K562 (cell line): ENCODE measurements at regions not wholly inside any gene's neighbourhood (a gene's known extent, or its start where the extent isn't known, plus 50 kb on each side); places are given as distances from the start of the nearest gene placed in this dataset.

Experiments
- ATAC-seq: fragments of 200-7000 bp; cut with Tn5 transposase; 3 replicates; pipeline ENCODE4 v1.9.1; 2020; ENCODE audit warnings: moderate library complexity
- BruUV-seq: library from RNA; stranded (reverse); fragments of 400-500 nt; replicated peaks from 2 replicates; lab custom pipeline; 2021; lab: Mats Ljungman, UMichigan
- CTCF ChIA-PET: fragments of 300-600 bp; formaldehyde crosslinking; extraction: SDS; loops from one replicate; lab custom pipeline; 2021; ENCODE audit warnings: low intra/inter-chr PET ratio; lab: Yijun Ruan, JAX
- POLR2A ChIA-PET: fragments of 300-600, 350-650 bp; sonication (Branson Sonifier 250); formaldehyde crosslinking; extraction: SDS; loops from one replicate; lab custom pipeline; 2021; ENCODE audit warnings: antibody characterized with exemption, inconsistent platforms; lab: Yijun Ruan, JAX
- DNase-seq, 4 experiments: peaks; one replicate each; pipeline versions ENCODE4 v3.0.0 to v3.0.0-alpha.2; 2011 to 2018; ENCODE audit warnings: low spot score in 3 of 4, mixed read lengths in 3 of 4; ENCODE audit errors: extremely low read depth in 1 of 4
- FAIRE-seq: peaks from 2 replicates; lab custom pipeline; 2011; peaks lifted over from hg19 to GRCh38; lab: Jason Lieb, UNC
- H2AFZ ChIP-seq: 2 replicates; pipeline ENCODE4 v1.6.0; 2011; ENCODE audit warnings: low read depth, low read length, control low read depth, inconsistent platforms
- H3K27ac ChIP-seq: fragments of 200-600 bp; 3 replicates; pipeline ENCODE4 v1.8.0; 2011; ENCODE audit warnings: low read depth, mild to moderate bottlenecking, control low read depth, inconsistent platforms, low read length, moderate library complexity, mixed read lengths; ENCODE audit errors: extremely low read depth
- H3K27me3 ChIP-seq, 2 experiments: fragments of 300-600 bp in 1 of 2; 2 replicates in 1 of 2; 3 replicates in 1 of 2; pipeline versions ENCODE4 v1.6.0 to v1.8.0; 2011; ENCODE audit warnings: inconsistent platforms in 2 of 2, low read length in 2 of 2, mild to moderate bottlenecking in 1 of 2, mixed read lengths in 1 of 2, moderate library complexity in 1 of 2; ENCODE audit not compliant: control insufficient read depth in 2 of 2, insufficient read depth in 2 of 2
- H3K36me3 ChIP-seq: fragments of 300-600 bp; 3 replicates; pipeline ENCODE4 v1.8.0; 2011; ENCODE audit warnings: mild to moderate bottlenecking, low read length, inconsistent platforms; ENCODE audit not compliant: control insufficient read depth, insufficient read depth
- H3K4me1 ChIP-seq, 2 experiments: fragments of 200-600 bp in 1 of 2; replicated peaks in 1 of 2; 2 replicates in 1 of 2; 3 replicates in 1 of 2; pipeline versions ENCODE4 v1.5.1 to v1.8.0; 2011; ENCODE audit warnings: inconsistent platforms in 2 of 2, low read length in 2 of 2, mild to moderate bottlenecking in 1 of 2, mixed read lengths in 1 of 2, moderate library complexity in 1 of 2; ENCODE audit not compliant: control insufficient read depth in 2 of 2, insufficient read depth in 2 of 2
- H3K4me2 ChIP-seq: 2 replicates; pipeline ENCODE4 v1.6.1; 2011; ENCODE audit warnings: low read length, control low read depth, inconsistent platforms, mixed read lengths; ENCODE audit not compliant: insufficient read depth
- H3K4me3 ChIP-seq: fragments of 200-600 bp; sonication (generic), shearing (Covaris generic); 2 replicates; pipeline ENCODE4 v1.5.1; 2016; ENCODE audit warnings: control low read depth, inconsistent platforms
- H3K79me2 ChIP-seq: fragments of 200-600 bp; 3 replicates; pipeline ENCODE4 v1.8.0; 2011; ENCODE audit warnings: low read length, inconsistent platforms; ENCODE audit not compliant: control insufficient read depth, insufficient read depth
- H3K9ac ChIP-seq, 2 experiments: 2 replicates each; pipeline versions ENCODE4 v1.6.0 to v1.6.1; 2011; ENCODE audit warnings: low read depth in 2 of 2, low read length in 2 of 2, control low read depth in 1 of 2, inconsistent platforms in 1 of 2, mild to moderate bottlenecking in 1 of 2, mixed read lengths in 1 of 2; ENCODE audit not compliant: insufficient read depth in 1 of 2
- H3K9me1 ChIP-seq: one replicate; pipeline ENCODE4 v1.6.0; 2011; ENCODE audit warnings: inconsistent platforms, mild to moderate bottlenecking, low read length, moderate library complexity; ENCODE audit not compliant: control insufficient read depth, insufficient read depth
- H3K9me3 ChIP-seq: replicated peaks from 2 replicates; pipeline ENCODE4 v1.5.1; 2011; ENCODE audit warnings: low read depth, low read length, inconsistent platforms; ENCODE audit not compliant: control insufficient read depth, insufficient read depth
- H4K20me1 ChIP-seq: replicated peaks from 2 replicates; pipeline ENCODE4 v1.6.1; 2011; ENCODE audit warnings: low read length, inconsistent platforms, mixed read lengths; ENCODE audit not compliant: control insufficient read depth, insufficient read depth
- PCBP1 ChIP-seq: fragments of 200-400 bp; formaldehyde crosslinking; IDR thresholded peaks from 2 replicates; pipeline ENCODE4 v1.6.1; 2018; ENCODE audit warnings: mild to moderate bottlenecking, low read depth, low read length; ENCODE audit not compliant: poor library complexity, severe bottlenecking
- TRIM24 ChIP-seq, 2 experiments: fragments of 450-650 bp; IDR thresholded peaks; 2 replicates each; pipeline ENCODE4 v1.6.1; 2016
- ZNF121 ChIP-seq: sonication (generic); formaldehyde crosslinking; conservative IDR thresholded peaks from 2 replicates; pipeline ENCODE4 v1.8.0; 2022; ENCODE audit warnings: missing genetic modification reagents
- in situ Hi-C: fragments of 300-500 bp; cut with MboI; formaldehyde crosslinking; loops from 4 replicates; pipeline ENCODE4 v1.15.0; 2018; ENCODE audit warnings: inconsistent platforms, mixed read lengths
- intact Hi-C: fragments of 100-400 bp; cut with micrococcal nuclease; formaldehyde crosslinking; loops from 2 replicates; pipeline ENCODE4 v1.14.2; 2022

DNA sequence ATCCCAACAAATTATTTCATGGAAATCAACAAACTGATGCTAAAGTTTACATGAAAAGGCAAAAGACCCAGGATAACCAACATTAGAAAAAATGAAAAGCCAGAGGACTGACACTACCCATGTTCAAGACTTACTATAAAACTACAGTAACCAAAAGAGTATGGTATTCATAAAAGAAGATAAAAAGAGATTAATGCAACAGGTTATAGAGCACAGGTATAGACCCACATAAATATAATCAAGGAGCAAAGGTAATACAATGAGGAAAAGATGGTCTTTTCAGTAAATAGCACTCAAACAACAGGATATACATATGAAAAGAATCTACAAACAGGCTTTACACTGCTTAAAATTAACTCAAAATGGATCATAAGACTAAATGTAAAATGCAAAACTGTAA lies 1342.7 kb downstream of the UQCRFS1 start:
- Histone ChIP-seq H3K4me2 (no peak overlapping the region), H3K9me3 (no peaks in the 10 kb centered on the region), H3K9me1 (no peaks in the 10 kb centered on the region), H3K9ac (no peak overlapping the region), H3K27me3 (no peaks in the 10 kb centered on the region), H4K20me1 (no peaks in the 10 kb centered on the region), H3K79me2 (no peaks in the 10 kb centered on the region), H3K4me1 (no peaks in the 10 kb centered on the region), H2AFZ (no peak overlapping the region), H3K36me3 (no peaks in the 10 kb centered on the region), H3K4me3 (no peak overlapping the region), H3K27ac (no peak overlapping the region)
- FAIRE-seq (no peak), ATAC-seq (no peak), DNase-seq (no peak)
- no peak for TF ChIP-seq TRIM24 (IDR thresholded peaks at IDR 0.05)
- in situ Hi-C loops = no loop called here
- no TSS peak for BruUV-seq
- ChIA-PET CTCF (no interaction called here), POLR2A (no interaction called here)
- intact Hi-C loops = no loop called here

- H3K36me3 ChIP-seq = no peaks in the 10 kb centered on the region
- no peak for DNase-seq
- no peak for FAIRE-seq
- no peaks in the 10 kb centered on the region for H4K20me1 ChIP-seq
- no peaks in the 10 kb centered on the region for H3K4me1 ChIP-seq
- no peak overlapping the region for H3K27ac ChIP-seq
- ChIA-PET POLR2A (no interaction called here), CTCF (no interaction called here)
- BruUV-seq = no TSS peak
- TF ChIP-seq PCBP1 (no peak), ZNF121 (no peak)
- H3K9ac ChIP-seq = no peak overlapping the region
- no peaks in the 10 kb centered on the region for H3K79me2 ChIP-seq
- in situ Hi-C loops = no loop called here
- H3K4me3 ChIP-seq = no peak overlapping the region
- intact Hi-C loops = no loop called here
- H3K9me3 ChIP-seq = no peaks in the 10 kb centered on the region
- no peak overlapping the region for H3K4me2 ChIP-seq
- H3K9me1 ChIP-seq = no peaks in the 10 kb centered on the region
- no peak for ATAC-seq
- H3K27me3 ChIP-seq = no peaks in the 10 kb centered on the region
- no peak overlapping the region for H2AFZ ChIP-seq
These were observed 1344.9 kb downstream of the UQCRFS1 start for GRCh38 chr19:27868007-27868406.
